K562 (cell line): ENCODE measurements at regions not wholly inside any gene's neighbourhood (a gene's known extent, or its start where the extent isn't known, plus 50 kb on each side); places are given as distances from the start of the nearest gene placed in this dataset.

Experiments
- ATAC-seq: fragments of 200-7000 bp; cut with Tn5 transposase; 3 replicates; pipeline ENCODE4 v1.9.1; 2020; ENCODE audit warnings: moderate library complexity
- BruUV-seq: library from RNA; stranded (reverse); fragments of 400-500 nt; replicated peaks from 2 replicates; lab custom pipeline; 2021; lab: Mats Ljungman, UMichigan
- CTCF ChIA-PET: fragments of 300-600 bp; formaldehyde crosslinking; extraction: SDS; loops from one replicate; lab custom pipeline; 2021; ENCODE audit warnings: low intra/inter-chr PET ratio; lab: Yijun Ruan, JAX
- POLR2A ChIA-PET: fragments of 300-600, 350-650 bp; sonication (Branson Sonifier 250); formaldehyde crosslinking; extraction: SDS; loops from one replicate; lab custom pipeline; 2021; ENCODE audit warnings: antibody characterized with exemption, inconsistent platforms; lab: Yijun Ruan, JAX
- DNase-seq, 4 experiments: peaks; one replicate each; pipeline versions ENCODE4 v3.0.0 to v3.0.0-alpha.2; 2011 to 2018; ENCODE audit warnings: low spot score in 3 of 4, mixed read lengths in 3 of 4; ENCODE audit errors: extremely low read depth in 1 of 4
- FAIRE-seq: peaks from 2 replicates; lab custom pipeline; 2011; peaks lifted over from hg19 to GRCh38; lab: Jason Lieb, UNC
- H2AFZ ChIP-seq: 2 replicates; pipeline ENCODE4 v1.6.0; 2011; ENCODE audit warnings: low read depth, low read length, control low read depth, inconsistent platforms
- H3K27ac ChIP-seq: fragments of 200-600 bp; 3 replicates; pipeline ENCODE4 v1.8.0; 2011; ENCODE audit warnings: low read depth, mild to moderate bottlenecking, control low read depth, inconsistent platforms, low read length, moderate library complexity, mixed read lengths; ENCODE audit errors: extremely low read depth
- H3K27me3 ChIP-seq, 2 experiments: fragments of 300-600 bp in 1 of 2; 2 replicates in 1 of 2; 3 replicates in 1 of 2; pipeline versions ENCODE4 v1.6.0 to v1.8.0; 2011; ENCODE audit warnings: inconsistent platforms in 2 of 2, low read length in 2 of 2, mild to moderate bottlenecking in 1 of 2, mixed read lengths in 1 of 2, moderate library complexity in 1 of 2; ENCODE audit not compliant: control insufficient read depth in 2 of 2, insufficient read depth in 2 of 2
- H3K36me3 ChIP-seq: fragments of 300-600 bp; 3 replicates; pipeline ENCODE4 v1.8.0; 2011; ENCODE audit warnings: mild to moderate bottlenecking, low read length, inconsistent platforms; ENCODE audit not compliant: control insufficient read depth, insufficient read depth
- H3K4me1 ChIP-seq, 2 experiments: fragments of 200-600 bp in 1 of 2; replicated peaks in 1 of 2; 2 replicates in 1 of 2; 3 replicates in 1 of 2; pipeline versions ENCODE4 v1.5.1 to v1.8.0; 2011; ENCODE audit warnings: inconsistent platforms in 2 of 2, low read length in 2 of 2, mild to moderate bottlenecking in 1 of 2, mixed read lengths in 1 of 2, moderate library complexity in 1 of 2; ENCODE audit not compliant: control insufficient read depth in 2 of 2, insufficient read depth in 2 of 2
- H3K4me2 ChIP-seq: 2 replicates; pipeline ENCODE4 v1.6.1; 2011; ENCODE audit warnings: low read length, control low read depth, inconsistent platforms, mixed read lengths; ENCODE audit not compliant: insufficient read depth
- H3K4me3 ChIP-seq: fragments of 200-600 bp; sonication (generic), shearing (Covaris generic); 2 replicates; pipeline ENCODE4 v1.5.1; 2016; ENCODE audit warnings: control low read depth, inconsistent platforms
- H3K79me2 ChIP-seq: fragments of 200-600 bp; 3 replicates; pipeline ENCODE4 v1.8.0; 2011; ENCODE audit warnings: low read length, inconsistent platforms; ENCODE audit not compliant: control insufficient read depth, insufficient read depth
- H3K9ac ChIP-seq, 2 experiments: 2 replicates each; pipeline versions ENCODE4 v1.6.0 to v1.6.1; 2011; ENCODE audit warnings: low read depth in 2 of 2, low read length in 2 of 2, control low read depth in 1 of 2, inconsistent platforms in 1 of 2, mild to moderate bottlenecking in 1 of 2, mixed read lengths in 1 of 2; ENCODE audit not compliant: insufficient read depth in 1 of 2
- H3K9me1 ChIP-seq: one replicate; pipeline ENCODE4 v1.6.0; 2011; ENCODE audit warnings: inconsistent platforms, mild to moderate bottlenecking, low read length, moderate library complexity; ENCODE audit not compliant: control insufficient read depth, insufficient read depth
- H3K9me3 ChIP-seq: replicated peaks from 2 replicates; pipeline ENCODE4 v1.5.1; 2011; ENCODE audit warnings: low read depth, low read length, inconsistent platforms; ENCODE audit not compliant: control insufficient read depth, insufficient read depth
- H4K20me1 ChIP-seq: replicated peaks from 2 replicates; pipeline ENCODE4 v1.6.1; 2011; ENCODE audit warnings: low read length, inconsistent platforms, mixed read lengths; ENCODE audit not compliant: control insufficient read depth, insufficient read depth
- HDAC8 ChIP-seq: fragments of 450-650 bp; IDR thresholded peaks from 2 replicates; pipeline ENCODE4 v1.6.1; 2016; ENCODE audit warnings: mild to moderate bottlenecking, missing genetic modification characterization, moderate library complexity, missing compliant biosample characterization
- TSC22D4 ChIP-seq: fragments of 450-650 bp; IDR thresholded peaks from 2 replicates; pipeline ENCODE4 v1.6.1; 2016; ENCODE audit warnings: missing genetic modification characterization, missing biosample characterization, control low read depth
- TSHZ1 ChIP-seq: fragments of 250-450 bp; sonication (Bioruptor Pico); IDR thresholded peaks from 2 replicates; pipeline ENCODE4 v1.4.0; 2020; ENCODE audit warnings: mild to moderate bottlenecking, moderate library complexity
- ZNF212 ChIP-seq: fragments of 450-650 bp; formaldehyde crosslinking; IDR thresholded peaks from 2 replicates; pipeline ENCODE4 v1.4.0; 2020; ENCODE audit warnings: mild to moderate bottlenecking
- ZNF239 ChIP-seq: fragments of 250-450 bp; sonication (Bioruptor Pico); IDR thresholded peaks from 2 replicates; pipeline ENCODE4 v1.4.0; 2020; ENCODE audit warnings: mild to moderate bottlenecking
- WGBS: fragments of 100-300 bp; shearing (Covaris generic); methylation state at CpG from one replicate; pipeline ENCODE4 v1.1.6; 2016; ENCODE audit warnings: low coverage, mixed read lengths; ENCODE audit not compliant: insufficient coverage; ENCODE audit errors: missing lambda C conversion rate; 5-methylcytosine and 5-hydroxymethylcytosine counted together
- in situ Hi-C: fragments of 300-500 bp; cut with MboI; formaldehyde crosslinking; loops from 4 replicates; pipeline ENCODE4 v1.15.0; 2018; ENCODE audit warnings: inconsistent platforms, mixed read lengths
- intact Hi-C: fragments of 100-400 bp; cut with micrococcal nuclease; formaldehyde crosslinking; loops from 2 replicates; pipeline ENCODE4 v1.14.2; 2022
- TF ChIP-seq, protein P1 (sequence below), 2 experiments: IDR thresholded peaks in 1 of 2; conservative IDR thresholded peaks in 1 of 2; 2 replicates each; pipeline ENCODE4 v1.6.1; 2016; ENCODE audit warnings: low read depth in 2 of 2, mild to moderate bottlenecking in 1 of 2, missing compliant biosample characterization in 1 of 2, missing genetic modification characterization in 1 of 2, moderate library complexity in 1 of 2

DNA sequence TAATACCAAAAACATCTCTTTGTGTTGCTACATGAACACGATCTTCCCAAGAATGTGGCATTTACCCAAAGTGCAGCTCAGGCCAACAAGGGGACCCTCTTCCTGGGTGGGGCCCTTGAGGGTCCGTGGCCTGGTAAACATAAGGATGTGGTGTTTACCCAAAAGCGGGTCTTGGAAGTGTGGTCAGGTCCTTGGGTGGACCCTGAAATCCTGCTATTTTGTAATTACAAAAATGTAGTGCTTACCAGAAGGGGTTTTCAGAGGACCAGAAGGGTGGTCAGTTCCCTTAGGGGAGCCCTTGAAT, 87.8 kb upstream of the PRDM11 start:
- Histone ChIP-seq H3K27me3 (peaks cover 2 to 29% of the 10 kb centered on the region in 2 experiments; a peak in 4 of 5 replicates), H3K9me1 (no peaks in the 10 kb centered on the region), H3K4me3 (no peak overlapping the region), H3K27ac (no peak overlapping the region), H3K9ac (no peak overlapping the region), H3K9me3 (no peaks in the 10 kb centered on the region), H2AFZ (no peak overlapping the region), H3K4me1 (no peaks in the 10 kb centered on the region), H4K20me1 (no peaks in the 10 kb centered on the region), H3K4me2 (no peak overlapping the region), H3K79me2 (no peaks in the 10 kb centered on the region), H3K36me3 (no peaks in the 10 kb centered on the region)
- TF ChIP-seq ZNF212 (CRISPR knock-in tag), result no peak
- ChIA-PET CTCF (interaction anchor here (0.5 kb wide), 1 partner anchor 1265 kb away, joined by 6 read pairs; no protein-coding TSS in a partner anchor), POLR2A (interaction anchor here (0.9 kb wide), 1 partner anchor 18 kb away, joined by 3 read pairs; no protein-coding TSS in a partner anchor)
- FAIRE-seq, result no peak
- no peak for DNase-seq
- BruUV-seq, result no TSS peak
- in situ Hi-C loops, result no loop called here
- no peak for ATAC-seq
- 0% methylated on average over 3 of the region's 3 CpGs for WGBS
- intact Hi-C loops, result no loop called here

DNA sequence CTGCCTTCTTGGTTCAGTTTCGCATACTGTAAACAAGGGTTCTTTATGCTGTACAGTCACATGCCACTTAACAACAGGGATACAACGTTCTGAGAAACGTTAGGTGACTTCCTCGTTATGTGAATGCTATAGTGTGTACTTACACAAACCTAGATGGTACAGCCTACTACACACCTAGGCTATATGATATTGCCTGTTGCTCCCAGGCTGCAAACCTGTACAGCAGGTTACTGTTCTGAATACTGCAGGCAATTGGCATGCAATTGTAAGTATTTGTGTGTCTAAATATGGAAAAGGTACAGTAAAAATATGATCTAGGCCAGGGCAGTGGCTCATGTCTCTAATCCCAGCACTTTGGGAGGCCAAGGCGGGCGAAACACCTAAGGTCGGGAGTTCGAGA, 85.7 kb upstream of the PRDM11 start:
- Histone ChIP-seq H3K9ac (no peak overlapping the region), H3K27ac (no peak overlapping the region), H3K4me1 (no peaks in the 10 kb centered on the region), H4K20me1 (no peaks in the 10 kb centered on the region), H3K79me2 (no peaks in the 10 kb centered on the region), H3K9me1 (no peaks in the 10 kb centered on the region), H3K9me3 (no peaks in the 10 kb centered on the region), H3K36me3 (no peaks in the 10 kb centered on the region), H3K4me2 (no peak overlapping the region)
- intact Hi-C loops, result no loop called here
- ATAC-seq, result no peak
- no peak for FAIRE-seq
- ChIA-PET POLR2A (no interaction called here), CTCF (no interaction called here)
- in situ Hi-C loops, result no loop called here
- 0% methylated on average over 8 of the region's 8 CpGs for whole genome bisulfite sequencing
- TF ChIP-seq, protein P1, sequence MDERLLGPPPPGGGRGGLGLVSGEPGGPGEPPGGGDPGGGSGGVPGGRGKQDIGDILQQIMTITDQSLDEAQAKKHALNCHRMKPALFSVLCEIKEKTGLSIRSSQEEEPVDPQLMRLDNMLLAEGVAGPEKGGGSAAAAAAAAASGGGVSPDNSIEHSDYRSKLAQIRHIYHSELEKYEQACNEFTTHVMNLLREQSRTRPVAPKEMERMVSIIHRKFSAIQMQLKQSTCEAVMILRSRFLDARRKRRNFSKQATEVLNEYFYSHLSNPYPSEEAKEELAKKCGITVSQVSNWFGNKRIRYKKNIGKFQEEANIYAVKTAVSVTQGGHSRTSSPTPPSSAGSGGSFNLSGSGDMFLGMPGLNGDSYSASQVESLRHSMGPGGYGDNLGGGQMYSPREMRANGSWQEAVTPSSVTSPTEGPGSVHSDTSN (CRISPR knock-in tag; IDR thresholded peaks at IDR 0.05; ENCODE audit: low read depth), result no peak
- TF ChIP-seq, protein P1 (tag; conservative IDR thresholded peaks at IDR 0.05; ENCODE audit: low read depth), result no peak
- TF ChIP-seq HDAC8 (no peak), ZNF239 (no peak), TSC22D4 (tag) (no peak), TSHZ1 (CRISPR knock-in tag) (no peak)
- TF ChIP-seq, all 486 proteins: peak for 0
- no peak overlapping the region for H2AFZ ChIP-seq
- no TSS peak for BruUV-seq
- H3K4me3 ChIP-seq, result no peak overlapping the region
- H3K27me3 ChIP-seq, result peaks cover 2 to 19% of the 10 kb centered on the region in 2 experiments; a peak in 4 of 5 replicates
- DNase-seq, result no peak
